ENCODE measurements at regions not wholly inside any gene's neighbourhood (a gene's known extent, or its start where the extent isn't known, plus 50 kb on each side); places are given as distances from the start of the nearest gene placed in this dataset.

GRCh38 chr1:30466026-30466425 lies 257.4 kb downstream of the MATN1 start:
- Histone ChIP-seq H3K4me3 (no peak overlapping the region), H3K4me1 (no peaks in the 10 kb centered on the region), H3K27me3 (no peaks in the 10 kb centered on the region), H3K36me3 (no peaks in the 10 kb centered on the region), H3K9me3 (no peaks in the 10 kb centered on the region), H3K27ac (no peak overlapping the region)
- no peak for DNase-seq (ENCODE audit: low spot score in 2 of 2)
- TF ChIP-seq CTCF (IDR thresholded peaks at IDR 0.05) (no peak), POLR2A (IDR thresholded peaks at IDR 0.05) (no peak), EP300 (IDR thresholded peaks at IDR 0.05) (no peak)
- WGBS, 2 donors: 51 to 55% methylated on average over 4 of the region's 4 CpGs

- Histone ChIP-seq H3K27ac (no peak overlapping the region), H3K4me3 (no peak overlapping the region), H3K27me3 (no peaks in the 10 kb centered on the region), H3K9me3 (peaks cover 0 to 8% (median 0%) of the 10 kb centered on the region in 4 donors), H3K4me1 (no peaks in the 10 kb centered on the region), H3K36me3 (no peaks in the 10 kb centered on the region)
- WGBS, 2 donors: 76 to 84% methylated on average over 2 of the region's 2 CpGs
- TF ChIP-seq EP300 (IDR thresholded peaks at IDR 0.05) (no peak), POLR2A (IDR thresholded peaks at IDR 0.05) (no peak), CTCF (IDR thresholded peaks at IDR 0.05) (no peak)
- DNase-seq (ENCODE audit: low spot score in 2 of 2): no peak
Measured at GRCh38 chr1:30465096-30465495, 258.3 kb downstream of the MATN1 start.

- WGBS, 2 donors: 91 to 94% methylated on average over 1 of the region's 1 CpG
- H3K4me1 ChIP-seq: no peaks in the 10 kb centered on the region
- H3K36me3 ChIP-seq: no peaks in the 10 kb centered on the region
- H3K27me3 ChIP-seq: no peaks in the 10 kb centered on the region
- TF ChIP-seq EP300 (IDR thresholded peaks at IDR 0.05) (no peak), CTCF (IDR thresholded peaks at IDR 0.05) (no peak), POLR2A (IDR thresholded peaks at IDR 0.05) (no peak)
- peaks cover 0 to 17% (median 0%) of the 10 kb centered on the region in 4 donors for H3K9me3 ChIP-seq
- H3K4me3 ChIP-seq: no peak overlapping the region
- DNase-seq (ENCODE audit: low spot score in 2 of 2): no peak
- H3K27ac ChIP-seq: no peak overlapping the region
Measured at GRCh38 chr1:30464187-30464617, 259.2 kb downstream of the MATN1 start.

GRCh38 chr1:30462826-30463425 lies 260.5 kb downstream of the MATN1 start:
- Histone ChIP-seq H3K27me3 (no peaks in the 10 kb centered on the region), H3K9me3 (peaks cover 0 to 21% (median 0%) of the 10 kb centered on the region in 4 donors), H3K4me3 (no peak overlapping the region), H3K36me3 (no peaks in the 10 kb centered on the region), H3K4me1 (no peaks in the 10 kb centered on the region), H3K27ac (no peak overlapping the region)
- no peak for DNase-seq (ENCODE audit: low spot score in 2 of 2)
- TF ChIP-seq POLR2A (IDR thresholded peaks at IDR 0.05) (no peak), CTCF (IDR thresholded peaks at IDR 0.05) (no peak)
- WGBS, 2 donors: 65 to 76% methylated on average over 9 of the region's 10 CpGs

GRCh38 chr1:30462166-30462565 lies 261.2 kb downstream of the MATN1 start:
- H3K9me3 ChIP-seq: peaks cover 0 to 21% (median 0%) of the 10 kb centered on the region in 4 donors

More at GRCh38 chr1:30462166-30462565, 261.2 kb downstream of the MATN1 start:
- no peak for DNase-seq (ENCODE audit: low spot score in 2 of 2)
- H3K27ac ChIP-seq: no peak overlapping the region
- H3K36me3 ChIP-seq: no peaks in the 10 kb centered on the region
- no peaks in the 10 kb centered on the region for H3K4me1 ChIP-seq
- TF ChIP-seq CTCF (IDR thresholded peaks at IDR 0.05) (no peak), POLR2A (IDR thresholded peaks at IDR 0.05) (no peak), EP300 (IDR thresholded peaks at IDR 0.05) (no peak)
- H3K27me3 ChIP-seq: no peaks in the 10 kb centered on the region
- 74 to 79% methylated on average over 4 of the region's 4 CpGs for WGBS, 2 donors
- H3K4me3 ChIP-seq: no peak overlapping the region
